ENCODE measurements at regions not wholly inside any gene's neighbourhood (a gene's known extent, or its start where the extent isn't known, plus 50 kb on each side); places are given as distances from the start of the nearest gene placed in this dataset.

DNA sequence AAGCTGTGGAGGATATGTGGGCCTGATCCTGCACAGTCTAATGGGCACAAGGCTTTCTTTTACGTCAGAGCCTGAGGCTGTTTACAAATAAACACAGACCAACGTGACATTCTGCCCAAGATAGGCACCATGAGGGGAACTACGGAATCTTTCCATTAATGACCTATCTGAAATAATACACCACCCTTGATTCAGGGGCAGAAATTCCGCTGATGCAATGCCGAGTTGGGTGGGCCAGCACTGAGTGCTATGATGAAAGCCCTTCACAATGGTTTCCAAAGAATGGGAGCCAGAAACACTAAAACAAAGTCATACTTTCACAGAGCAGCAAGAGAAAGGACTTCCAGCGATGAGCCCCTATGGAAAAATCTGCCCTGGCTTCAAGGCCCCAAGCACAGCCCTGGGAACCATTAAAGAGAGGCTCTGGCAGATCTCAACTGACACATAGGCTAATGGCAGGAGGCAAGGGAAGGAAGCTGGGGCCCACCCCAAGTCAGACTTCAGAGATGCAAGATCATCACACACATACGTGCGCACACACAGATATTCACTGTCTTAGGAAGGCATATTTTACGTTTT lies 72.2 kb upstream of the DLX6 start:
- 70 to 76% methylated on average over 9 of the region's 9 CpGs for WGBS, 2 donors
- intact Hi-C loops (cut with DNase I), result no loop called here
- Histone ChIP-seq H3K4me1 (no peaks in the 10 kb centered on the region), H3K4me3 (no peak overlapping the region), H3K9me3 (no peaks in the 10 kb centered on the region), H3K27me3 (no peaks in the 10 kb centered on the region), H3K36me3 (replicated peaks in 1 of 2; ENCODE audit: insufficient read depth in 1 of 2, low read depth in 2 of 2) (no peaks in the 10 kb centered on the region), H3K27ac (no peak overlapping the region)
- DNase-seq, result no peak
- no peak for ATAC-seq
- no peak for TF ChIP-seq POLR2A (IDR thresholded peaks at IDR 0.05)
- TF ChIP-seq, protein P1, sequence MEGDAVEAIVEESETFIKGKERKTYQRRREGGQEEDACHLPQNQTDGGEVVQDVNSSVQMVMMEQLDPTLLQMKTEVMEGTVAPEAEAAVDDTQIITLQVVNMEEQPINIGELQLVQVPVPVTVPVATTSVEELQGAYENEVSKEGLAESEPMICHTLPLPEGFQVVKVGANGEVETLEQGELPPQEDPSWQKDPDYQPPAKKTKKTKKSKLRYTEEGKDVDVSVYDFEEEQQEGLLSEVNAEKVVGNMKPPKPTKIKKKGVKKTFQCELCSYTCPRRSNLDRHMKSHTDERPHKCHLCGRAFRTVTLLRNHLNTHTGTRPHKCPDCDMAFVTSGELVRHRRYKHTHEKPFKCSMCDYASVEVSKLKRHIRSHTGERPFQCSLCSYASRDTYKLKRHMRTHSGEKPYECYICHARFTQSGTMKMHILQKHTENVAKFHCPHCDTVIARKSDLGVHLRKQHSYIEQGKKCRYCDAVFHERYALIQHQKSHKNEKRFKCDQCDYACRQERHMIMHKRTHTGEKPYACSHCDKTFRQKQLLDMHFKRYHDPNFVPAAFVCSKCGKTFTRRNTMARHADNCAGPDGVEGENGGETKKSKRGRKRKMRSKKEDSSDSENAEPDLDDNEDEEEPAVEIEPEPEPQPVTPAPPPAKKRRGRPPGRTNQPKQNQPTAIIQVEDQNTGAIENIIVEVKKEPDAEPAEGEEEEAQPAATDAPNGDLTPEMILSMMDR (IDR thresholded peaks at IDR 0.05), result no peak

DNA sequence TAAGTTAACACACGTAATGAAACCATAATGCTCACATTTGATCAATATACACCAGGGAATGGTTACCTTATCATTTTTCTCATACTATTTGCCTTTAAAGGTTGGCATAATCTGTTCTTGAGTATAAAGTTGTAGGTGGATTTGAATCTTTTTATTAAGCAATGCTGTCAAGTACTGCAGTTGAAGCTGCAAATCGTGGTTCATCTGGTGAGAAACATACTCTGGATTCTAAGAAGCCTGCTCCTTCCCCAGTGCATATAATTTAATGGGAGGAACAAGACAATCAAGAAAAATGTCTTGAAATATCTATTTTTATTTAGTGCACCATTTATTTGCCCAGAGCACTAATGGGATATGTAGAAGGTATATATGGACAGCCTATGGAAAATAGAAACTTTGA lies 68.7 kb upstream of the DLX6 start:
- Histone ChIP-seq H3K27ac (no peak overlapping the region), H3K36me3 (replicated peaks in 1 of 2; ENCODE audit: insufficient read depth in 1 of 2, low read depth in 2 of 2) (no peaks in the 10 kb centered on the region), H3K4me1 (no peaks in the 10 kb centered on the region), H3K4me3 (no peak overlapping the region), H3K9me3 (no peaks in the 10 kb centered on the region), H3K27me3 (no peaks in the 10 kb centered on the region)
- intact Hi-C loops (cut with DNase I), result no loop called here
- no peak for ATAC-seq
- WGBS, 2 donors, result 37 to 41% methylated on average over 2 of the region's 2 CpGs
- no peak for DNase-seq
- TF ChIP-seq, protein P1 (IDR thresholded peaks at IDR 0.05), result no peak
- no peak for TF ChIP-seq POLR2A (IDR thresholded peaks at IDR 0.05)

DNA sequence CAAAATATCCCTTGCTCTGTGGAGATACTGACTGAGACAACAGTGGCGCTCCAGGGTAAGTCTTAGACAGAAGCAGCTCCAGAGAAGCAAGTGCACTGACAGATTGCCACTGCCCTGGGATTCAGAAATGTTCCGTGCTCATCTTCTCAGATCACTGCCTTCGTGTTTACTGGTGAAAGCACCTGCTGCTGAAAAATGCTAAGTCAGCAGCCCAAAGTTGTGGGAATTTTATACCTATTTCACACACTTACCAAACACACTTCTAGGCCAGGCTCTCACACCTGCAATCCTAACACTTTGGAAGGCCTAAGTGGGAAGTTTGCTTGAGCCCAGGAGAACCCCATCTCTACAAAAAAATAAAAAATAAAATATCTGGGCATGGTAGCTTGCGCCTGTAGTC lies 63.2 kb upstream of the DLX6 start:
- ATAC-seq (no peak), DNase-seq (no peak)
- Histone ChIP-seq H3K4me3 (no peak overlapping the region), H3K27ac (no peak overlapping the region), H3K4me1 (no peaks in the 10 kb centered on the region), H3K9me3 (no peaks in the 10 kb centered on the region), H3K27me3 (no peaks in the 10 kb centered on the region), H3K36me3 (replicated peaks in 1 of 2; ENCODE audit: insufficient read depth in 1 of 2, low read depth in 2 of 2) (no peaks in the 10 kb centered on the region)
- no peak for TF ChIP-seq POLR2A (IDR thresholded peaks at IDR 0.05)
- TF ChIP-seq, protein P1 (IDR thresholded peaks at IDR 0.05), result no peak
- WGBS, 2 donors, result 63 to 68% methylated on average over 4 of the region's 4 CpGs
- intact Hi-C loops (cut with DNase I), result no loop called here

DNA sequence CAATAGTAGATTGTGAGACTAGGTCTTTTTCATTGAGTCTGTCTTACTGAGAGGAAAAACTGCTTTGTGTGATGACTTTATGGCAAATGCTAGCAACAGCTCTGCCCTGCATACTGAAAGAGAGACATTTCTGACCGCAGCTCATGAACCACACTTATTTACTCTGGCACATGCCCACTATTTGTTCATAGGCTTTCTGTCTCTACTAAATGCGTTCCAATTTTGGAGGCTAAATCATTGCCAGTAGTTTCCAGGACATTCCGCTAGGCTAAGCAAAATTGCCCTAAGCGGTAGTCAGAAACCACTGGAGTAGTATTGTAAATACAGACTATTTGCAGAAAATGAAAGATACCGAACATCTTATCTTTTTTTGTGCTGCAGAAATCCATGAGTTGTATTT lies 55.6 kb upstream of the DLX6 start:
- peak; percentile 48 for ATAC-seq
- Histone ChIP-seq H3K36me3 (replicated peaks in 1 of 2; ENCODE audit: insufficient read depth in 1 of 2, low read depth in 2 of 2) (no peaks in the 10 kb centered on the region), H3K27me3 (no peaks in the 10 kb centered on the region), H3K9me3 (no peaks in the 10 kb centered on the region), H3K4me3 (no peak overlapping the region), H3K27ac (no peak overlapping the region), H3K4me1 (peaks cover 5% of the 10 kb centered on the region)
- intact Hi-C loops (cut with DNase I), result no loop called here
- 30 to 44% methylated on average over 5 of the region's 5 CpGs for whole genome bisulfite sequencing, 2 donors
- DNase-seq, result peak in 2 of 4 donors; percentile 9 to 23
- no peak for TF ChIP-seq POLR2A (IDR thresholded peaks at IDR 0.05)
- TF ChIP-seq, protein P1 (IDR thresholded peaks at IDR 0.05), result peak in 1 of 7 experiments; percentile 3

DNA sequence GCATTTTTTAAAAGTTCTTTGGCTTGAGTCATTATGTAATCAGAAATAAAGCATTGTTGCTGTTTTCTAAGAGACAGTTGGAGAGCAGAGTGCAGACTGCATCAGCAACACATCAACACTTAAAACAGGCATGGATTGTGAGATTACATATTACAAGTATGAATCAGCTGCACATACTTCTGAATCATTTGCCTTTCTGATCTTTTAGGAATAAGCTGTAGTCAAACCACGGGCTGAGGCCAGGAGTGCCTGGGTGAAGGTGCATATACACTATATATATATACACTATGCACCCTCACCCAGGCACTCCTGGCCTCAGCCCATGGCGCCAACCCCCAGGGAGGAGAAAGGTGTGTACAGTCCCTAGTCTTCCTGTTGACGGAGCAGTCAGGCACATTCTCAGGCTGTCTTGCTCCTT lies 52.4 kb upstream of the DLX6 start:
- 53 to 58% methylated on average over 3 of the region's 3 CpGs for WGBS, 2 donors
- ATAC-seq, result no peak
- Histone ChIP-seq H3K27ac (no peak overlapping the region), H3K4me3 (no peak overlapping the region), H3K27me3 (no peaks in the 10 kb centered on the region), H3K4me1 (peaks cover 5% of the 10 kb centered on the region), H3K9me3 (no peaks in the 10 kb centered on the region), H3K36me3 (replicated peaks in 1 of 2; ENCODE audit: insufficient read depth in 1 of 2, low read depth in 2 of 2) (no peaks in the 10 kb centered on the region)
- no peak for DNase-seq
- TF ChIP-seq, protein P1 (IDR thresholded peaks at IDR 0.05), result no peak
- no peak for TF ChIP-seq POLR2A (IDR thresholded peaks at IDR 0.05)
- intact Hi-C loops (cut with DNase I), result no loop called here
